Esophagus (tissue), 2 donors: ENCODE measurements at regions not wholly inside any gene's neighbourhood (a gene's known extent, or its start where the extent isn't known, plus 50 kb on each side); places are given as distances from the start of the nearest gene placed in this dataset.
A peak's percentile ranks its signal among the peaks of the same experiment; 100 is the strongest.
"Not testable (repeated sequence)": the region's sequence is repeated elsewhere in the genome, so short reads cannot be mapped to it uniquely, and the experiment has no call there.

ENCODE experiments used
- H3K27ac ChIP-seq, 2 donors: one replicate each; pipeline ENCODE4 v1.5.1; 2013; ENCODE audit warnings: low read depth in 2 of 2, mild to moderate bottlenecking in 2 of 2, inconsistent platforms in 1 of 2, low read length in 1 of 2, moderate library complexity in 1 of 2
- H3K27me3 ChIP-seq, 2 donors: one replicate each; pipeline ENCODE4 v1.6.1; 2013; ENCODE audit warnings: low read length in 2 of 2, control low read depth in 1 of 2, mild to moderate bottlenecking in 1 of 2; ENCODE audit not compliant: insufficient read depth in 2 of 2, control insufficient read depth in 1 of 2
- H3K36me3 ChIP-seq, 2 donors: one replicate each; pipeline ENCODE4 v1.6.1; 2013; ENCODE audit warnings: low read length in 1 of 2; ENCODE audit not compliant: control insufficient read depth in 2 of 2, insufficient read depth in 2 of 2
- H3K4me1 ChIP-seq, 2 donors: one replicate each; pipeline ENCODE4 v1.6.1; 2013; ENCODE audit warnings: low read length in 1 of 2; ENCODE audit not compliant: control insufficient read depth in 2 of 2, insufficient read depth in 2 of 2
- H3K4me3 ChIP-seq, 2 donors: one replicate each; pipeline ENCODE4 v1.5.1; 2013; ENCODE audit warnings: low read length in 2 of 2, mild to moderate bottlenecking in 2 of 2, low read depth in 1 of 2, moderate library complexity in 1 of 2
- H3K9me3 ChIP-seq, 2 donors: one replicate each; pipeline ENCODE4 v1.6.1; 2013; ENCODE audit warnings: mild to moderate bottlenecking in 2 of 2, low read depth in 1 of 2, low read length in 1 of 2, moderate library complexity in 1 of 2; ENCODE audit not compliant: control insufficient read depth in 2 of 2, insufficient read depth in 1 of 2
- WGBS, 2 donors: extraction: QIAGEN DNeasy Blood & Tissue Kit; methylation state at CpG; one replicate each; pipeline ENCODE4 v1.1.7; 2013; 5-methylcytosine and 5-hydroxymethylcytosine counted together
- donor health status: healthy with polysubstance abuse.
- donor health status: Bipolar disorder and iron deficiency.

DNA sequence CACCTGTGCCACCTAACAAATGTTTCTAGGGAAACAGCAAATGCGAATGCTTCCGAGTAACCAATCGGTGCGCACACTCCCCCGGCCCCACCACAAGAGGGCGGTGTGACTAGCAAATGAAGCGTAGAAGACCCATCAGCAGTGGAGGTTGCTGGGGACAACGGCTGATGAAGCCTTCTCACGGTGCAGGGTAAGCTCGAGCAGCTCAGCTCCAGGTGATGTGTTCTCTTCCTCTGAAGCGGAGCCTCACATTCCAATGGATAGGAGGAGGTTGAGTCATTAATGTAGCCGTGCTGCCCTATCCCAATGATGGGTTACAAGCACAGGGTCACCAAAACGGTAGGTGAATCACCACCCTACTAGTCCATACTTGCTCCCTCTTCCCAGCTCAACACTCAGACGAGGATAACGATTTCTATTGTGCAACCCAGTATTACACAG is 127.6 kb upstream of the TWIST2 start:
- Histone ChIP-seq H3K27ac (no peak overlapping the region), H3K4me3 (no peak overlapping the region), H3K36me3 (no peaks in the 10 kb centered on the region), H3K9me3 (no peaks in the 10 kb centered on the region), H3K27me3 (peaks cover 0 to 2% of the 10 kb centered on the region in 2 donors), H3K4me1 (peaks cover 0 to 2% of the 10 kb centered on the region in 2 donors)
- WGBS, 2 donors, result 30 to 31% methylated on average over 15 of the region's 15 CpGs

DNA sequence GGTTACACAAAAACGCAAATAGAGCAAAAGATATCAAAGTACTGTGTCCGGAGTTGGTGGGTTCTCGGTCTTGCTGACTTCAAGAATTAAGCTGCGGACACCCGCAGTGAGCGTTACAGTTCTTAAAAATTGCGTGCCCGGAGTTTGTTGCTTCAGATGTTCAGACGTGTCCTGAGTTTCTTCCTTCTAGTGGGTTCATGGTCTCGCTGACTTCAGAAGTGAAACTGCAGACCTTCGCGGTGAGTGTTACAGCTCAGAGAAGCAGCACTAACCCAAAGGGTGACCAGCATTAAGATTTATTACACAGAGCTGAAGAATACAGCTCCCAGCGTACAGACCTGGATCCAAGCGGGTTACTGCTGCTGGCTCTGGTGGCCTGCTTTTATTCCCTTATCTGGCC is 125.7 kb upstream of the TWIST2 start:
- Histone ChIP-seq H3K27ac (no peak overlapping the region), H3K4me1 (peaks cover 0 to 2% of the 10 kb centered on the region in 2 donors), H3K4me3 (no peak overlapping the region), H3K36me3 (no peaks in the 10 kb centered on the region), H3K27me3 (no peaks in the 10 kb centered on the region), H3K9me3 (no peaks in the 10 kb centered on the region)
- WGBS, 2 donors, result 93 to 96% methylated on average over 14 of the region's 14 CpGs

- 91 to 93% methylated on average over 32 to 33 of the region's 33 CpGs for WGBS, 2 donors
Measured at GRCh38 chr2:238722883-238723282, 125.0 kb upstream of the TWIST2 start.

GRCh38 chr2:238723740-238724320 is 124.1 kb upstream of the TWIST2 start:
- not testable (repeated sequence) for H3K27ac ChIP-seq, H3K9me3 ChIP-seq, H3K27me3 ChIP-seq, H3K36me3 ChIP-seq, H3K4me1 ChIP-seq, H3K4me3 ChIP-seq
- WGBS, 2 donors, result 68 to 73% methylated on average over 8 of the region's 8 CpGs

More at GRCh38 chr2:238722883-238723282, 125.0 kb upstream of the TWIST2 start:
- H3K27ac ChIP-seq, result no peak overlapping the region
- no peaks in the 10 kb centered on the region for H3K36me3 ChIP-seq
- no peaks in the 10 kb centered on the region for H3K9me3 ChIP-seq
- H3K4me1 ChIP-seq, result peaks cover 0 to 2% of the 10 kb centered on the region in 2 donors
- H3K4me3 ChIP-seq, result no peak overlapping the region
- no peaks in the 10 kb centered on the region for H3K27me3 ChIP-seq

DNA sequence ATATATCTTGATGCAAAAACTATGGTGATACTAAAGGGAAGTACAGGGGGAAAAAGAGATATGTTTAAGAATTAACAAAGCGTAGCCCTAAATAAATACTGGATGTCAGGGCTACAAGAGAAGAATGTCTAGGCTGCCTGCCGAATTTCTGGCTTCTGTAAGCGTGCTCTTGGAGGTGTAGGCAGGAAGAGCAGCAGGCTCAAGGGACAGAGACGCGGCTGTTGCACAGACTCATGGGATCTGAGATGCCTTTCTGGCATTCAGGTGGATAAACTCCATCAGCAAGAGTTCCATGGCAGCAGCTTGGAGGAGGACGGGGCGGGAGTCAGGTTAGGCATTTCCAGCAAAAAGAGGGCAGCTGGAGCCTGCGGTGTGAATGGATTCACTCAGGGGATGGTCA is 123.2 kb upstream of the TWIST2 start:
- Histone ChIP-seq H3K9me3 (no peaks in the 10 kb centered on the region), H3K27ac (no peak overlapping the region), H3K27me3 (no peaks in the 10 kb centered on the region), H3K4me3 (no peak overlapping the region), H3K36me3 (no peaks in the 10 kb centered on the region), H3K4me1 (peaks cover 4 to 5% of the 10 kb centered on the region in 2 donors)
- 74 to 75% methylated on average over 8 of the region's 8 CpGs for WGBS, 2 donors

DNA sequence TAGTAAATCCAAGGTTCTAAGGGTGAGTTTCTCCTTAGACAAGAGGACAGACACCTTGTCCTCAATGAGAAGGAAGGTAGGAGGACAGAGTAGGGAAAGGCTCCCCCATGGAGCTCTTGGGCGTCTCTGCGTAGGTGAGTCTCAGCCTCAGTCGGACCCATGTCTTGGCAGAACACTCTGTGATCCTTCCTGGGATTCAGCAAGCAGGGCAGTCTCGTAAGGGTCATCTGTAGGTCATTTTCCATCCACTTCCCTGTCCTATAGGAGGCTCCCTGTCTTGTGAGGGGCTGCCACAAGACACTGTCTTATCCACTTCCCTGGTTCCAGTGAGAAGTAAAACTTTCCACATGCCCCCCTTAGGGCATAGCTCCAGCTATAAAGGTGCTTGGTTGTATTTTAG is 122.6 kb upstream of the TWIST2 start:
- 76 to 90% methylated on average over 4 of the region's 4 CpGs for WGBS, 2 donors
- Histone ChIP-seq H3K4me1 (peaks cover 4 to 5% of the 10 kb centered on the region in 2 donors), H3K27ac (no peak overlapping the region), H3K27me3 (no peaks in the 10 kb centered on the region), H3K4me3 (no peak overlapping the region), H3K9me3 (no peaks in the 10 kb centered on the region), H3K36me3 (no peaks in the 10 kb centered on the region)

GRCh38 chr2:238726670-238727584 is 121.0 kb upstream of the TWIST2 start:
- WGBS, 2 donors, result 78 to 79% methylated on average over 17 of the region's 17 CpGs
- Histone ChIP-seq H3K27me3 (no peaks in the 10 kb centered on the region), H3K4me1 (peaks cover 3 to 4% of the 10 kb centered on the region in 2 donors), H3K27ac (peak overlapping the region in 1 of 2 donors; percentile 3), H3K36me3 (no peaks in the 10 kb centered on the region), H3K4me3 (no peak overlapping the region), H3K9me3 (no peaks in the 10 kb centered on the region)

DNA sequence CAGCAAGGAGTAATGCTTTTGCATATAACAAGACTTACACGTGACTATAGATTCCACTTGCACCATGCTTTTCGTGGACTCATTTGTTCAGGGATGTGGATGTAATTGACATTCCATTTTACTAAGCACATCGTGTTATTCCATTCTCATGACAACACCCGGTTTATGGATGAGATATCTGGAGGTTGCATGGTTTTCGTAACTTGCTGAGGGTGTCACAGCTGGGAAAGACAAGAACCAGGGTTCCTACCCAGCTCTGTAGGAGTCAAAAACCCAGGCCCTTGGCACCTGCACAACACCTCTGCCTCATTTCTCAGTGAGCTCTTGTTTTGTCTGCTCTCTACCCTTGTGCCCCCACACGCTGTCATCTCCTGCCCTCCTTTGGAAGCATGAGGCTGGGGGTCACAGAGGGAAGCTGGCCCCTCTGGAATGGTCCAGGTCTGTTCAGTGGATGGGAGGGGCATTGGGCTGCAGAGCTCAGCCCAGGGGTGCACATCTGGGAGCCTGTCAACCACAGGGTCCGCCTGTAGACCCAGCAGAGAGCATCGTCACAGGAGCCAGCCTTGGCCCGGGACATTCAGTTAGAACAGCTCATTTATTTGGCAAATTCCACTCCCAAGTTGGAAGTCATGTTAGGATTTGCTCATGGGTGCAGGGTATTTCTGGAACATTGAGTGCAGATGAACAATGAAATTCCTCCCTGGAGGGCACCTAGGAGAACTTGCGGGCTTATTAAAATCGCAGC is 120.1 kb upstream of the TWIST2 start:
- H3K27me3 ChIP-seq, result no peaks in the 10 kb centered on the region
- no peaks in the 10 kb centered on the region for H3K36me3 ChIP-seq
- WGBS, 2 donors, result 53 to 55% methylated on average over 11 of the region's 11 CpGs
- H3K27ac ChIP-seq, result peak overlapping the region; percentile 42 to 80
- H3K4me3 ChIP-seq, result no peak overlapping the region
- H3K9me3 ChIP-seq, result no peaks in the 10 kb centered on the region
- H3K4me1 ChIP-seq, result peaks cover 3 to 4% of the 10 kb centered on the region in 2 donors
